Activated CD4-positive, alpha-beta T cell treated with anti-CD3 and anti-CD28 coated beads for 1 hour (primary cell): ENCODE measurements at regions not wholly inside any gene's neighbourhood (a gene's known extent, or its start where the extent isn't known, plus 50 kb on each side); places are given as distances from the start of the nearest gene placed in this dataset.
"Not testable (repeated sequence)": the region's sequence is repeated elsewhere in the genome, so short reads cannot be mapped to it uniquely, and the experiment has no call there.

Source experiments
- DNase-seq: peaks from one replicate; pipeline ENCODE4 v3.0.0-alpha.2; 2020

DNA sequence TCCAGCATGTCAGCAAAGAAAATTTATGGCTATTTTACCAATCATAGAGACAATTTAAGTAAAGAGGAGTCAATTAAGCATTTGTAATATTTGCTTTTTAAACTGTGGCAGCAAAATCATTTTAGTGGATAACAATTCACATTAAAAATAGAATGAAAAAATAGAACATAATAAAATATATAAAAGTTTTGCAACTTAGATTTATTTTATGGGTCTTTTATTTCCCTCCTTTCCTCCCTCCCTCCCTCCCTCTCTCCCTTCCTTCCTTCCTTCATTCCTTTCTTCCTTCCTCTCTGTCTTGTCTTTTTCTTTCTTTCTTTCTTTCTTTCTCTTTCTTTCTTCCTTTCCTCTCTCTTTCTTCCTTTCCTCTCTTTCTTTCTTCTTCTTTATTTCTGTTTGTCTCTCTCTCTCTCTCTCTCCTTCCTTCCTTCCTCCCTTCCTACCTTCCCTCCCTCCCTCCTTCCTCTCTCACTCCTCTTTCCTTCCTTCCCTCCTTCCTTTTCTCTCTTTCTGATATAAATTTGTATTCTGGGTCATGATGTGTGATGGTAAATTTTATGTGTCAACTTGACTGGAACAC lies 610.9 kb upstream of the CITED2 start:
- no peak for DNase-seq

DNA sequence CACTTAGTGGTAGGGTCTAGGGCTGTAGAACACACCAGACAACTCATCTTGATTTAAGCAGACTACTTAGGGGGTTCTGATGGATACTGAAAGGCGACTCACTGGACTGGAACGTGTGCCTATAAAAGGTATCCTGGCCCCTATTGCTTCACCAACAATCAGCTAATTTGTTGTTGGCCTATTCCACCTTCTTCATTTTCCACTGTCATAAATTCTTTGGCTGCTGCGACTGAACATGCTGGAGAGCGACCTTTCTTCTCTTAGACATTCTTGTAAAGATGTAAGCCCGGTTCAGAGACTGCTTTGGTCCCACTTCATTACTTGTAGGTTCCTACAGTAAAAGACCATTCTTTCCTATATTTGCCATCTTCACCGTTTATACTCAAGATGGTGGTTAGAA lies 609.9 kb upstream of the CITED2 start:
- no peak for DNase-seq

DNA sequence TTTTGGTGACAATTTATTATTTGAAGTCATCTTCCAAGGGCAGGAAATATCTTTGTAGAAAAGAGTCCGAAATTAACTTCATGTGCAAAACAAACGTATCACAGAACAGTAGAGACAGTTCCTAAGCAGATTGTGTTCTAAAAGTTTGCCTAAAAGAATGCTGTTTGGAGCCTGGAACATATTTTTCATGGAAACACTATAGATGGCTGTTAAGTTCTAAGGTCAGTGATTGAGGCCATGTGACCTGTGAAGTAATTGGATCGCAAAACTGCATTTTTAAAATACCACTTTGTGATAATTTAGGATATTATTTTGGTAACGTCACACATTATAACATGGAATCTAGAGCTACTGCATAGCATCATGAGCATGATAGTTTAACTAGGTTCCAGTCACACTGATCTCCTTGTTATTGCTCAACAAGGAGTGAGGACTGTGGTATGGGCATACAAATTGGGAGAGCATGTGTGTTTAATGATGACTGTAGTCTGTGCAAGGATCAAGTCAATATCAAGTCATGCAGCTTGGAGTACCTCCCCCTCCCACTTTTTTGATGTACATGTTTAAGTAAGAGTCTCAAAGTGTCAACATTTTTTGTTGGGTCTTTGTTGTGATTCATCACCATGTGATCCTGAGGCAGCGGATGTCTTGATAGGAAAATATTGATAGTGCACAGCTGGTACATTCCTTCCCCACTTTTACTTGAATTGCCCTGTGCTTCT lies 609.3 kb upstream of the CITED2 start:
- DNase-seq: no peak

- no peak for DNase-seq
These were observed 608.3 kb upstream of the CITED2 start for GRCh38 chr6:139982652-139983295.

DNA sequence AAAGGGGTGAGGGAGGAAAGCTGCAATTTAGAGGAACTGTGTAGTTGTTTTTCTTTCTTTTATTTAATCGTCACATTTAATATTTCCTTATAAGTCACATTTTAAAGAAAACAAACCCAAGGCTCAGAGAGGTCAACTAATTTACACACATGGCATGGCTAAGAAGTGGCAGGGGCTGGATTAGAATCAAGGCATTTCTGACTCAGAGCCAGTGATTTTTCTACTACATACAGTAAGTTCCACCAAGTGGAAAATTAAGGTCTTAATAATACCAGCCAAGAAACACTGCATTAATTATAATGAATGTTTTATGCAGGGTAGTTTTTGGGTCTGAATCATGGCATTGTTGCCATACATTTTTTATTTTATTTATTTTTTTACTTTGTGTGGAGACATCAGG lies 607.7 kb upstream of the CITED2 start:
- DNase-seq: no peak

- DNase-seq: no peak
These were observed 607.3 kb upstream of the CITED2 start for GRCh38 chr6:139981768-139982181.

DNA sequence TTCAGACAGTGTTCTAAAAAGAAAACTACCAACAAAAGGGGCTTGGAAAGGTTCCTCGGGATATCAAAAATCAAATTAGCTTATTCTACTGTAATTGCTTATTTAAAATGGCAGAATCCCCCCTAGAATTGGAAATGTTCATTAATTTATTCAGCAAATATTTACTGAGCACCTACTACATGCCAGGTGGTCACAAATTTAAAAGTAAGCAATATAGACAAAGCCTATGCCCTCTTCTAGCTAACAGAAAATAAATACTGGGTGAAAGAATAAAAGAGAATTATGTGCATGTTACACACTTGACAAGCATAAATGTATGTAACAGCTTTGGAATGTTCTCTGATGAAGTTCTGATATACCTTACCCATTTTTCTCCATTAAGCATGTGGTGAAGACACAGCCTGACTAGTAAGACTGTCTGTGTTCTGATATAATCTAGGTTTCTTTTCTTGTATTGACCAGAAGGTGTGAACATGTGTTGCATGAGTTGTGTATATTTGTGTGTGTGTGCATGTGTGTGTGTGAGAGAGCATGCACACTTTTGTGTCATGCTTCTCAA lies 606.7 kb upstream of the CITED2 start:
- DNase-seq: no peak

GRCh38 chr6:139980631-139981030 lies 606.2 kb upstream of the CITED2 start:
- not testable (repeated sequence) for DNase-seq

GRCh38 chr6:139979021-139979725 lies 604.7 kb upstream of the CITED2 start:
- DNase-seq: no peak

GRCh38 chr6:139977887-139978332 lies 603.5 kb upstream of the CITED2 start:
- no peak for DNase-seq

GRCh38 chr6:139973669-139974344 lies 599.4 kb upstream of the CITED2 start:
- no peak for DNase-seq

DNA sequence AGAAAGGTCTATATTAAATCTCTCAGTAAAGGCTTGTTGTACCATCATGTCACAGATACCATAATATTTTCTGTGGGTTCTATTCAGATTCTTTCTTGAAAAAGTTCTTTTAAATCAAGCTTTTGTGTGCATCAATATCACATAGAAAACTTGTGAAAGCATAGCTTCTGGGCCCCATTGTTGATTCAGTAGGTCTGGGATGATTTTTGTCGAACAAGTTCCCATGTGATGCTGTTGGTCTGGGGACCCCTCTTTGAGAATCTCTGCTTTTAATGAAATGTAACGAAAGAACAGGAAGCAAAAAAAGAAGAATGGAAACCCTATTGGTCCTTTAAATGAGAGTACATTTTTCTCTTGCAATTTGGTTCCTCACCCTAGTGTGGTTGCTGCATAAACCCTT lies 597.7 kb upstream of the CITED2 start:
- DNase-seq: no peak

DNA sequence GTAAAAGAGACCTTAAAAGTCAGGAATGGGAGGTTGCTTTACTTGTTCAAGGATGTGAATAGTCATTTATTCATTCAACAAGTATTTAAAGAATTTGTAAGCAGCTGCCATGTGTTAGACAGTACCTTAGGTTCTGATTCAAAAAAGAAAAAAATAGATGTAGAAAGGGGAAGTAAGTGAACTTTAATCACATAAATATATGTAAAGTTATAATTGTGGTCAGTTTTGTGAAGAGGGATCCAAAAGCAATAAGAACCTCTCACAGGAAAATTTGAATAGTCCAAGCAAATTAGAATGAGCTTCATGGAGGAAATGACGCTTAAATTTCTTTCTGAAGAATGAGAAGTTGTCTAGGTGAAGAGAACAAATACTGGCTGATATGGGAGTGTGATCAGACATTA lies 596.1 kb upstream of the CITED2 start:
- DNase-seq: no peak

DNA sequence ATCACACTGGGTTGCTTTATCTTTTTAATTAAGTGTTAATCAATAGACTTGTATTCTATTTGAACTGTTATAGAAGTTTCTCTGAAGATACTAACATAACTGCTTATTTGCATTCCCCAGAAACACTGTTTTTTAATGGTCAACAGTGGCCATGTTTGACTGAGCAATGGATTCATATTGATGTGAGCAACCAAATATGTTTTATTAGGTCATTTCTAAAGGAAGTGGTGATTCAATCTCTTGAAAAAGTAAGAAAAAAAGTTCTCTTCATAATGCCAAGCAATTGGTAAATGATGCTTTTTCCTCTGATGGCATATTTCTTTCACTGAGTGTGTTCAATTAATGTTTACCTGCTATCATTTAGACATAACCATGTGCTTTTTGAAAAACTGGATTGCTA lies 593.0 kb upstream of the CITED2 start:
- no peak for DNase-seq

DNA sequence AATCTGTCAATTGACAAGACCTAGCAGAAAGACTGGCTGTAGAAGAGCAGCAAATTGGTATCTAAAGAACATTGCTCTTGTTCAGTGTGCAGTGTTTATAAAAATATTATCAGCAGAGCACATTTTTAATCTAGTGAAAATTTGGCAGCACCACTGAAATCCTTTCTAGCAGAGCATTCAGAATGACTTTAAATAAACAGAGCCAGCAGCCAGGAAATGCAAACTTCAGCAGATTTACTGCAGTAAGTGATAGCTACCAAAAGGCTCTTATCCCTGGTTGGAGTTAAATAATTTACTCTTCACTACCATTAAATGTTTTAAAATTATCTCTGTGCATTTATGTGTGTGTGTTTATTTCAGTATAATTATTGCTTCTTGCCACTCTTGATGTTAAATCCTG lies 590.9 kb upstream of the CITED2 start:
- DNase-seq: no peak

DNA sequence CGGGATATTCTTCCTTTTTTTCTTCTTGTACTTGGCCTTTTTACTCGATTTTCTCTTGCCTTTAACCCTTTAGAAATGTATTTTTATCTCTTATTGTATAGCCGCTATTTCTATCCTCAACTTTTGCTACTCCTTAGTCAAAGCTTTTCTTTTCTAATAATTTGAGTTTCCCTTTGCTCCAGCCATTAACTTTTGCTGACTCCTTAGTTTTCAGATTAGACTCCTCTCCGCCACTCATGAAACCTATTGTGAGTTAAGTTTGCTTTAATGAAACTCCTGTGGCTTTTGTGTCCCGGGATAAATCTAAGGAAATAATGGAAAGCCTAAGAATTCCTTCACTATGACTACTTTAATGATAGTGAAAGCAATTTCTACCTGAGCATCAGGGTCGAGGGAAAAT lies 590.3 kb upstream of the CITED2 start:
- no peak for DNase-seq

DNA sequence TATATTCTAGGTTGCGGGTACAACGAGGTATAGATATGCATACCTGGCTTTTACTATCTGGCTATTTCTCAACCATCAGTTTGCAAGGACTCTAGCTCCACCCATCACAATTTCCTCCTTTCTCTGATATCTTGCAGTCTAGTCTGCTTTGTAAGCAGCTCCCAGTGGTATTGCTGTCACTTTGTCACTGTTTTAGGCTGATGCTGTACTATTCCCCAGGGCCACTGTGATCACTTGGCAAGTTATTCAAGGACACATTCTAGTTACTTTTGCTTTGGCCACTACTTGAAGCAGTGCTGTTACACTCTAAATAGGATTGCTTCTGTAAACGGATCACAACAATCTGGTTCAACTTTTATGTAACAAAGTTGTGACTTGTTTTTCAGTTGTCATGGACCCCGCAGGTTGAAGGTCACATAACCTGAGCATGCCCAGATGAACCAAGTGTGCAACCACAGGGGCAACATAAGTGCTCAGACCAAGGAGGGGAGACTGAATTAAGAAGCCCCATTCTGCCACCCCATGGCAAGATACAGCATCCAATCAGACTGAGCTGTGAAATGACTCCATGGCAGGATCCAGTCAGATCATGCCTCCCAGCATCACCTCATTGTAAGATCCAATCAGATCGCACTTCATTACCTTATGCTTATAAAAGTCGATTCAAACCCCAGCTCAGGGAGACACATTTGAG lies 588.4 kb upstream of the CITED2 start:
- DNase-seq: no peak

GRCh38 chr6:139961190-139961589 lies 586.7 kb upstream of the CITED2 start:
- no peak for DNase-seq

GRCh38 chr6:139960671-139961070 lies 586.2 kb upstream of the CITED2 start:
- DNase-seq: no peak

DNA sequence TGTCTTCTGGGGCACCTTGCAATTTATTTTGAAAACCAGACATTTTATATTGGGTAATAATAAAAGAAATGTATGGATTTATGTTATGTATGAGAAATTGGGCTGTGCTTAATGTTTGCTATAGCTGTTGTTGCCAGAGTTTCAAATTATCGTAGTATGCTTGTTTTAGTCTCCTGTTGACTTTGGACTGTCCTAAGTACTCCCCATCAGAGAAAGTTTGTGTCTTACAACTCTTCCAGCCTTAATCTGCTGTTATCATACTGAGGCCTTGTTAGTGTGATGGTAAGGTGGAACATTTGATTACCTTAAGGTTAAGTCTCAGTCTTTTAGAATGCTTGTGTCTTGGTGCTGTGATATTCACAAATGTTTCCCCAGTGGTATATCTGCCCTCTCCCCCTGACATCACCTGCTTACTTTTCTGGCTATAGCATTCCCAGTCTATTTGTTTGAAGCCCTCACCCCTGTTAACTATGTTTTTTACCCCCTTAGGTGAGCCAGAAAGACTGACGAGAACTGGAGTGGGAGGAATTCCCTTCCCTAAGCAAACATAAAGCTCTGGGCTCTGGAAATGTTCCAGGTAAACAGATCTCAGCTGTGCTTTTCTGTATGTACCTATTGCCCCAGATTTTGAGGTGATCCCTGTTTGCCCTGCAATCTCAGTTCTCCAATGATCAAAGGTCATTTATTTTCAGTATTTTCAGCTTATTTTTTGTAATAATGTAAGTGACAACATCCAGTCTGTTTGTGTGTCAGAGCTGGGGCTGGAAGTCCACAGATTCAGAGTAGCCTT lies 581.1 kb upstream of the CITED2 start:
- DNase-seq: no peak

GRCh38 chr6:139954463-139955071 lies 580.1 kb upstream of the CITED2 start:
- DNase-seq: no peak
